ENCODE measurements at regions not wholly inside any gene's neighbourhood (a gene's known extent, or its start where the extent isn't known, plus 50 kb on each side); places are given as distances from the start of the nearest gene placed in this dataset.

DNA sequence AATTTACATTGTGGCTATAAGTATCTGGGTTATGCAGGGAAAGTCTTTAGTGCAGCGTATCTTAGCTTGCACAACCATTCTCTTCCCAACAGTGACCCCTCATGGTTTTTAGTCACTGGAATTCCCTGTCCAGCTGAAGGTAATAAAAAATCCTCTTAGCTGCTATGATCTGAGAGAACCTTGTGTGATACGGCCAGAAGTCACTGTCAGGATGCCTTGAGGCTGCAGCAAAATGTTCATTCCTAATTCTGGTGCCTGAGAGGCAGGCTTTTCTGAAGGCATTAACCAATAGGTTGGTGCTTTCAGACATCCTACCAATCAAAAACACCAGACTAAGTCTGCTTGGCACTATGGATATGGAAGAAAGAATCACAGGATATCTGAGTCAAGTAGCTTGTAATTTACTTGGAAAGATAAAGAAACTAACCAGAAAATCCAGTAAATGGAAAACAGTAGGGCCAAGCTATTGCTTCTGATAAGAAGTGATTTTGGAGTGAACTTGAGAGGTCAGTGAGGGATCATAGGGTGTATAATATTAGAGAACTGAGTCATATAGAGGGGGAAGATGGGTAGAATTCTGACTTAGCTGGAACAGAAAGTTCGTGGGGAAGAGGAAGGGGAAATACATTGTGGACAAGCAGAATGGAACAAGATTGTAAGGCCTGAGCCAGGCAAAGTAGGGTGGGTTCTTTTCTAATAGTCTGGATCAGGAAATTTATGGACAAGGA, 89.0 kb upstream of the SLC14A2 start:
- TF ChIP-seq CTCF (IDR thresholded peaks at IDR 0.05) (peak in 1 of 6 experiments; percentile 5), POLR2A (IDR thresholded peaks at IDR 0.05) (no peak)
